Panc1 (cell line): ENCODE measurements at regions not wholly inside any gene's neighbourhood (a gene's known extent, or its start where the extent isn't known, plus 50 kb on each side); places are given as distances from the start of the nearest gene placed in this dataset.
"Not testable (repeated sequence)": the region's sequence is repeated elsewhere in the genome, so short reads cannot be mapped to it uniquely, and the experiment has no call there.

Experiments
- ATAC-seq: fragments of 200-7000 bp; cut with Tn5 transposase; 2 replicates; pipeline ENCODE4 v1.9.1; 2020; ENCODE audit warnings: mild to moderate bottlenecking, moderate library complexity
- BruUV-seq: library from RNA; stranded (reverse); fragments of 400-500 nt; replicated peaks from 2 replicates; lab custom pipeline; 2021; lab: Mats Ljungman, UMichigan
- CTCF ChIA-PET: fragments of 300-600 bp; sonication (Branson Sonifier 250); formaldehyde crosslinking; loops from one replicate; lab custom pipeline; 2022; ENCODE audit warnings: antibody characterized with exemption; lab: Charles Lee
- POLR2A ChIA-PET: fragments of 300-600 bp; sonication (Branson Sonifier 250); formaldehyde crosslinking; loops from one replicate; lab custom pipeline; 2022; ENCODE audit warnings: antibody characterized with exemption; lab: Charles Lee
- DNase-seq: peaks from one replicate; pipeline ENCODE4 v3.0.0-alpha.2; 2010; ENCODE audit warnings: low read depth, low spot score
- H3K27ac ChIP-seq: 2 replicates; pipeline ENCODE4 v1.5.1; 2011; ENCODE audit warnings: mild to moderate bottlenecking, low read length, inconsistent platforms
- H3K27me3 ChIP-seq: fragments of 200-500 bp; sonication (Bioruptor generic); 2 replicates; pipeline ENCODE4 v1.6.0; 2014; ENCODE audit warnings: low read length, inconsistent platforms; ENCODE audit not compliant: control insufficient read depth, insufficient read depth
- H3K36me3 ChIP-seq: fragments of 200-500 bp; sonication (Bioruptor generic); 2 replicates; pipeline ENCODE4 v1.5.1; 2014; ENCODE audit warnings: inconsistent platforms, mild to moderate bottlenecking, low read length, moderate library complexity; ENCODE audit not compliant: control insufficient read depth, insufficient read depth
- H3K4me1 ChIP-seq: 2 replicates; pipeline ENCODE4 v1.5.1; 2011; ENCODE audit warnings: inconsistent platforms, mild to moderate bottlenecking, low read length, moderate library complexity; ENCODE audit not compliant: control insufficient read depth, insufficient read depth
- H3K4me3 ChIP-seq, 2 experiments: 2 replicates each; pipeline ENCODE4 v1.5.1; 2011 to 2012; ENCODE audit warnings: low read depth in 2 of 2, low read length in 2 of 2, mild to moderate bottlenecking in 2 of 2, inconsistent platforms in 1 of 2, moderate library complexity in 1 of 2
- H3K9me3 ChIP-seq: fragments of 200-500 bp; sonication (Bioruptor generic); 2 replicates; pipeline ENCODE4 v1.5.1; 2014; ENCODE audit warnings: low read depth, mild to moderate bottlenecking, inconsistent platforms, low read length, moderate library complexity; ENCODE audit not compliant: control insufficient read depth, insufficient read depth
- SIN3A ChIP-seq: IDR thresholded peaks from 2 replicates; pipeline ENCODE4 v1.6.1; 2012; ENCODE audit warnings: low read depth, mild to moderate bottlenecking, low read length, moderate library complexity, borderline replicate concordance; ENCODE audit not compliant: insufficient read depth
- TCF7L2 ChIP-seq: IDR thresholded peaks from 2 replicates; pipeline ENCODE4 v1.6.1; 2011; ENCODE audit warnings: mild to moderate bottlenecking, low read depth, low read length, inconsistent platforms
- in situ Hi-C: cut with HindIII; loops from 2 replicates; pipeline ENCODE4 v1.10.0; 2016; ENCODE audit warnings: low sequenced_read_pairs, low pct_unique_long_range_greater_than_20kb
- intact Hi-C: fragments of 100-400 bp; cut with micrococcal nuclease; formaldehyde crosslinking; loops from one replicate; pipeline ENCODE4 v1.10.0; 2022; ENCODE audit not compliant: unreplicated experiment
- TF ChIP-seq, protein P1 (sequence below): fragments of 450-650 bp; IDR thresholded peaks from 2 replicates; pipeline ENCODE4 v1.5.1; 2017; ENCODE audit warnings: mild to moderate bottlenecking
- TF ChIP-seq, protein P2 (sequence below), 2 experiments: IDR thresholded peaks; 2 replicates each; pipeline ENCODE4 v1.6.1; 2011 to 2012; ENCODE audit warnings: low read depth in 2 of 2, control low read depth in 1 of 2, low read length in 1 of 2, mild to moderate bottlenecking in 1 of 2, moderate library complexity in 1 of 2; ENCODE audit not compliant: insufficient read depth in 1 of 2

- Histone ChIP-seq H3K4me3 (peak overlapping the region; percentile 18 to 30; a peak in 3 of 4 replicates), H3K9me3 (no peaks in the 10 kb centered on the region), H3K36me3 (no peaks in the 10 kb centered on the region), H3K27me3 (no peaks in the 10 kb centered on the region), H3K4me1 (peaks cover 39% of the 10 kb centered on the region), H3K27ac (peak overlapping the region; percentile 95)
- no TSS peak for BruUV-seq
- intact Hi-C loops: loop anchor here (10.0 kb wide), 1 partner anchor 71 kb away; no protein-coding TSS in a partner anchor
- TF ChIP-seq, protein P1, sequence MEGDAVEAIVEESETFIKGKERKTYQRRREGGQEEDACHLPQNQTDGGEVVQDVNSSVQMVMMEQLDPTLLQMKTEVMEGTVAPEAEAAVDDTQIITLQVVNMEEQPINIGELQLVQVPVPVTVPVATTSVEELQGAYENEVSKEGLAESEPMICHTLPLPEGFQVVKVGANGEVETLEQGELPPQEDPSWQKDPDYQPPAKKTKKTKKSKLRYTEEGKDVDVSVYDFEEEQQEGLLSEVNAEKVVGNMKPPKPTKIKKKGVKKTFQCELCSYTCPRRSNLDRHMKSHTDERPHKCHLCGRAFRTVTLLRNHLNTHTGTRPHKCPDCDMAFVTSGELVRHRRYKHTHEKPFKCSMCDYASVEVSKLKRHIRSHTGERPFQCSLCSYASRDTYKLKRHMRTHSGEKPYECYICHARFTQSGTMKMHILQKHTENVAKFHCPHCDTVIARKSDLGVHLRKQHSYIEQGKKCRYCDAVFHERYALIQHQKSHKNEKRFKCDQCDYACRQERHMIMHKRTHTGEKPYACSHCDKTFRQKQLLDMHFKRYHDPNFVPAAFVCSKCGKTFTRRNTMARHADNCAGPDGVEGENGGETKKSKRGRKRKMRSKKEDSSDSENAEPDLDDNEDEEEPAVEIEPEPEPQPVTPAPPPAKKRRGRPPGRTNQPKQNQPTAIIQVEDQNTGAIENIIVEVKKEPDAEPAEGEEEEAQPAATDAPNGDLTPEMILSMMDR: no peak
- 0 out of 2 replicates have a peak, but pooled peaks have one; percentile 14 for TF ChIP-seq SIN3A
- TF ChIP-seq, protein P2, sequence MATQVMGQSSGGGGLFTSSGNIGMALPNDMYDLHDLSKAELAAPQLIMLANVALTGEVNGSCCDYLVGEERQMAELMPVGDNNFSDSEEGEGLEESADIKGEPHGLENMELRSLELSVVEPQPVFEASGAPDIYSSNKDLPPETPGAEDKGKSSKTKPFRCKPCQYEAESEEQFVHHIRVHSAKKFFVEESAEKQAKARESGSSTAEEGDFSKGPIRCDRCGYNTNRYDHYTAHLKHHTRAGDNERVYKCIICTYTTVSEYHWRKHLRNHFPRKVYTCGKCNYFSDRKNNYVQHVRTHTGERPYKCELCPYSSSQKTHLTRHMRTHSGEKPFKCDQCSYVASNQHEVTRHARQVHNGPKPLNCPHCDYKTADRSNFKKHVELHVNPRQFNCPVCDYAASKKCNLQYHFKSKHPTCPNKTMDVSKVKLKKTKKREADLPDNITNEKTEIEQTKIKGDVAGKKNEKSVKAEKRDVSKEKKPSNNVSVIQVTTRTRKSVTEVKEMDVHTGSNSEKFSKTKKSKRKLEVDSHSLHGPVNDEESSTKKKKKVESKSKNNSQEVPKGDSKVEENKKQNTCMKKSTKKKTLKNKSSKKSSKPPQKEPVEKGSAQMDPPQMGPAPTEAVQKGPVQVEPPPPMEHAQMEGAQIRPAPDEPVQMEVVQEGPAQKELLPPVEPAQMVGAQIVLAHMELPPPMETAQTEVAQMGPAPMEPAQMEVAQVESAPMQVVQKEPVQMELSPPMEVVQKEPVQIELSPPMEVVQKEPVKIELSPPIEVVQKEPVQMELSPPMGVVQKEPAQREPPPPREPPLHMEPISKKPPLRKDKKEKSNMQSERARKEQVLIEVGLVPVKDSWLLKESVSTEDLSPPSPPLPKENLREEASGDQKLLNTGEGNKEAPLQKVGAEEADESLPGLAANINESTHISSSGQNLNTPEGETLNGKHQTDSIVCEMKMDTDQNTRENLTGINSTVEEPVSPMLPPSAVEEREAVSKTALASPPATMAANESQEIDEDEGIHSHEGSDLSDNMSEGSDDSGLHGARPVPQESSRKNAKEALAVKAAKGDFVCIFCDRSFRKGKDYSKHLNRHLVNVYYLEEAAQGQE (IDR thresholded peaks at IDR 0.05; ENCODE audit: insufficient read depth in 1 of 2, low read depth in 2 of 2, low read length in 1 of 2): 0 out of 4 replicates have a peak, but pooled peaks of 1 of the 2 experiments have one; percentile 30
- in situ Hi-C loops: no loop called here
- ATAC-seq (peak; percentile 87), DNase-seq (peak; percentile 32)
- ChIA-PET CTCF (no interaction called here), POLR2A (interaction anchor here (0.6 kb wide), 3 partner anchors 26 to 274 kb away, joined by 3 to 5 read pairs (median 3); no protein-coding TSS in a partner anchor)
Observed at GRCh38 chr9:129413537-129414376, 207.1 kb downstream of the C9orf50 start.

GRCh38 chr9:129412814-129413536 is 207.9 kb downstream of the C9orf50 start:
- DNase-seq (peak; percentile 12), ATAC-seq (peak; percentile 46)
- no peak for TF ChIP-seq TCF7L2
- TF ChIP-seq SIN3A: 0 out of 2 replicates have a peak, but pooled peaks have one; percentile 9
- no TSS peak for BruUV-seq
- no peaks in the 10 kb centered on the region for H3K27me3 ChIP-seq
- no peaks in the 10 kb centered on the region for H3K36me3 ChIP-seq
- peaks cover 36% of the 10 kb centered on the region for H3K4me1 ChIP-seq
- ChIA-PET CTCF (no interaction called here), POLR2A (interaction anchor here (0.6 kb wide), 3 partner anchors 25 to 273 kb away, joined by 3 to 5 read pairs (median 3); no protein-coding TSS in a partner anchor)
- intact Hi-C loops (loop anchor here (10.0 kb wide), 1 partner anchor 72 kb away; no protein-coding TSS in a partner anchor), in situ Hi-C loops (no loop called here)
- H3K4me3 ChIP-seq: peak overlapping the region; percentile 12 to 26; a peak in 1 of 4 replicates
- peak overlapping the region; percentile 95 for H3K27ac ChIP-seq
- H3K9me3 ChIP-seq: no peaks in the 10 kb centered on the region

DNA sequence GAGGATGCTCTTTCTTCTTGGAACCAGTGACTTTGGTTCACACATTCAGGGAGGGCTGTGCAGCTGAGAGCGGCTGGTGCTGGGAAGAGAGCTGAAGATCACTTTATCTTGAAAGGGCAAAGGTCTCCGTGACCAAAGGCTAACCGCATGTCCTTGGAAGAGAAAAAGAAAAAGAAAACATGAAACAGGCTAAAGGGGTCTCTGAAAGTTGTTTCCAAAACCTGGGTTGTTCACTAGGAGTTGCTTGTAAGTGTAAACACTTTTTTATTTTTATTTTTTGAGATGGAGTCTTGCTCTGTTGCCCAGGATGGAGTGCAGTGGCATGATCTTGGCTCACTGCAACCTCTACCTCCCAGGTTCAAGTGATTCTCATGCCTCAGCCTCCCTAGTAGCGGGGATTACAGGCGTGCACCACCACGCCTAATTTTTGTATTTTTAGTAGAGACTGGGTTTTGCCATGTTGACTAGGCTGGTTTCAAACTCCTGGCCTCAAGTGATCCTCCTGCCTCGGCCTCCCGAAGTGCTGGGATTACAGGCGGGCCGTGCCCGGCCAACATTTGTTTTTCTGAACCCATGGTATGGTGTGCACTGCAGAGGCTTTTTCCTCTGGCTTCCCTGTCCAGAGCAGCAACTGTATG is 208.6 kb downstream of the C9orf50 start:
- peaks cover 33% of the 10 kb centered on the region for H3K4me1 ChIP-seq
- ATAC-seq, H3K9me3 ChIP-seq, DNase-seq, H3K4me3 ChIP-seq, H3K36me3 ChIP-seq, in situ Hi-C loops, BruUV-seq, CTCF ChIA-PET, POLR2A ChIA-PET, H3K27me3 ChIP-seq: not testable (repeated sequence)
- intact Hi-C loops: loop anchor here (10.0 kb wide), 1 partner anchor 73 kb away; no protein-coding TSS in a partner anchor
- H3K27ac ChIP-seq: peak overlapping the region; percentile 95
